Retinal pigment epithelial cell (primary cell): ENCODE measurements at regions not wholly inside any gene's neighbourhood (a gene's known extent, or its start where the extent isn't known, plus 50 kb on each side); places are given as distances from the start of the nearest gene placed in this dataset.

Experiments
- DNase-seq: peaks from one replicate; pipeline ENCODE4 v3.0.0-alpha.2; 2010; ENCODE audit warnings: low read depth
- H3K4me3 ChIP-seq: 2 replicates; pipeline ENCODE4 v1.5.1; 2011; ENCODE audit warnings: mild to moderate bottlenecking, low read length, control low read depth, moderate library complexity
- CTCF ChIP-seq: conservative IDR thresholded peaks from 2 replicates; pipeline ENCODE4 v1.5.1; 2011; ENCODE audit warnings: low read depth, low read length, control low read depth, inconsistent platforms

DNA sequence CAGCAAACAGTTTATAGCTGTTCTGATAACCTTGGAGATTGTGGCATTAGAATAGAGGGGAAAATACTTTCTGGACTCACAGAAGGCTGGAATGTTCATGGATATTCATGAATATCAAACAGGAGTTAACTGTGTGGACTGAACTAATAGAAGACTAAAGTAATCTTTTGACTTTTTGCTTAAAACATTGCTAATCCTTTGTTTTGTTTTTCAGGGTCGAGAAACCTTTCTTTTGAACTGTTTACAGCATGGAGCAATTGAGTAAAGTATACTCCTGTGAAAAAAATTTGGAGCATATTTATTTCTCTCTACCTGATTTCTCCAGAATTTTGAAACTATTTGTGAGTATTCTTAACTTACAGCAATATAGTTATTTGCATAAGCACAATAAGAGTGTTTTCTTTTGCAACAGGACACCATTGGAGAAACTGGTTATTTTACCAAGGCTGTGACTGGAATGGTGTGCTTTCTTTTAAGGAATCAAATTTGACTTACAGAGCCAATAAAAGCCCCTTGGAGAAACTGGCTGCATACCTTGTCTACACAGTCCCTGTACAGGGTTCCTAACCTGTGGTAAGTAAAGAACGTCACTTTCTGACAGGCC lies 821.6 kb downstream of the TBC1D22A start:
- no peak overlapping the region for H3K4me3 ChIP-seq
- no peak for DNase-seq
- no peak for TF ChIP-seq CTCF

DNA sequence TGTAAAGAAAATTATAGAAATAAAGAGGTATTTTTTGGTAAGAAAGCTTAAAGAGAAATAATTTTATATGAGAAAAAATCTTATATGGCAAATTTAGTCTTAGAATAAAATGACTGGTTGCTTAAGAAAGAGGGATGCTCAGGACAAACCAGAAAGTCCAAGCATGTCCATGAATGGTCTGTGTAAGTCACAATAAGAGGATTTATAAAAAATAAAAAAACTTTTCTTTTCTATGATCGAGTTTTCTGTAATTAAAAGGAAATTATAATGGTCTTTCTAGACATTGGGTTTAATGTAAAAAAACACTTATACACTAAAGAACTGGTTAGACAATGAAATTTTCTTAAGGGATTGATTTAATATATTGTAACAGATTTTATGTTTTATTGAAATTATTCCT lies 819.6 kb downstream of the TBC1D22A start:
- DNase-seq, result no peak
- TF ChIP-seq CTCF, result no peak

DNA sequence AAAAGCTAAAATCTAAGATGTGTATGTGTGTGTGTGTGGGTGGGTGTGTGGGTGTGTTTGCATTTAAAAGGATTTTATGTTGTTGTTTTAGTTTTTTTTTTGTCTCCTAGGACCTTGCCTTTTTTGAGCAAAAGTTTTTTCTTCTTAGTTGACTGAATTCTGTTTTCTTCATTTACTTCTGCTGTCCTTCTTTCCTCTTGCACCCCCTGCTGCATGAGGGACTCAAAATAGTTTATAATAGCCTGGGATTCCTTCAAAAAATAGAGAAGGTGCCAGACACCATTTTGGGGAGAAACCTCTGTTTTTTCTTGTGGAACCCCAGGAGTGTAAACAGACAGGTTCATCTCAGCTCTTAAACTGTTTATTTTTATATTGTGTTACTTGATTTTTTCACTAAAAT lies 817.7 kb downstream of the TBC1D22A start:
- no peak overlapping the region for H3K4me3 ChIP-seq
- TF ChIP-seq CTCF, result no peak
- no peak for DNase-seq

More for the DNA sequence above, 819.6 kb downstream of the TBC1D22A start:
- H3K4me3 ChIP-seq, result no peak overlapping the region

DNA sequence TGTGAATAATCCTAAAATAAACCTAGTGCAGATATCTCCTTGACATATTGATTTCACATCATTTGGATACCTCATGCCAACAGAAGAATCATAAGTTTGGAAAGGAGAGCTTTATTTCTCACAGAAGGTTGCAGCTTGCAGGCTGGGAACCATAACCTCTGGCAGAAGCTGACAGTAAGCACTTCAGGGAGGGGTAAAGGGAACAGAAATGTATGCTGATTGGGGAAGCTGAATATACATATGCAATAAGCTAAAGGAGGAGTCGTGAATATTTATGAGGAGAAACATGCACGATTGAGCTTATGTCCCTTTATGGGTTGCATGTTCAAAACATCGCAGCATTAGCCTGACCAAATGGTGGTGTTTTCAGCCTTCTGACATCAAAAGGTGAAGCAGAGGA lies 814.5 kb downstream of the TBC1D22A start:
- no peak for TF ChIP-seq CTCF
- no peak overlapping the region for H3K4me3 ChIP-seq
- DNase-seq, result no peak

GRCh38 chr22:47575291-47575690 lies 812.8 kb downstream of the TBC1D22A start:
- DNase-seq, result no peak
- TF ChIP-seq CTCF, result no peak

GRCh38 chr22:47574556-47574955 lies 812.1 kb downstream of the TBC1D22A start:
- no peak overlapping the region for H3K4me3 ChIP-seq
- DNase-seq, result no peak
- TF ChIP-seq CTCF, result no peak

More at GRCh38 chr22:47575291-47575690, 812.8 kb downstream of the TBC1D22A start:
- H3K4me3 ChIP-seq, result no peak overlapping the region

GRCh38 chr22:47573141-47573540 lies 810.7 kb downstream of the TBC1D22A start:
- no peak for DNase-seq
- no peak overlapping the region for H3K4me3 ChIP-seq
- TF ChIP-seq CTCF, result no peak
